GM23248 (cell line): ENCODE measurements at regions not wholly inside any gene's neighbourhood (a gene's known extent, or its start where the extent isn't known, plus 50 kb on each side); places are given as distances from the start of the nearest gene placed in this dataset.

Experiments
- EZH2 ChIP-seq: fragments of 200-600 bp; sonication (generic); IDR thresholded peaks from 2 replicates; pipeline ENCODE4 v1.6.1; 2018; ENCODE audit warnings: antibody characterized with exemption, mild to moderate bottlenecking; ENCODE audit not compliant: insufficient read depth, poor library complexity, severe bottlenecking
- EZH2phosphoT487 ChIP-seq: fragments of 200-600 bp; sonication (generic); IDR thresholded peaks from 2 replicates; pipeline ENCODE4 v1.6.1; 2018; ENCODE audit warnings: antibody characterized with exemption, moderate library complexity, mild to moderate bottlenecking, low read depth; ENCODE audit not compliant: insufficient read depth

DNA sequence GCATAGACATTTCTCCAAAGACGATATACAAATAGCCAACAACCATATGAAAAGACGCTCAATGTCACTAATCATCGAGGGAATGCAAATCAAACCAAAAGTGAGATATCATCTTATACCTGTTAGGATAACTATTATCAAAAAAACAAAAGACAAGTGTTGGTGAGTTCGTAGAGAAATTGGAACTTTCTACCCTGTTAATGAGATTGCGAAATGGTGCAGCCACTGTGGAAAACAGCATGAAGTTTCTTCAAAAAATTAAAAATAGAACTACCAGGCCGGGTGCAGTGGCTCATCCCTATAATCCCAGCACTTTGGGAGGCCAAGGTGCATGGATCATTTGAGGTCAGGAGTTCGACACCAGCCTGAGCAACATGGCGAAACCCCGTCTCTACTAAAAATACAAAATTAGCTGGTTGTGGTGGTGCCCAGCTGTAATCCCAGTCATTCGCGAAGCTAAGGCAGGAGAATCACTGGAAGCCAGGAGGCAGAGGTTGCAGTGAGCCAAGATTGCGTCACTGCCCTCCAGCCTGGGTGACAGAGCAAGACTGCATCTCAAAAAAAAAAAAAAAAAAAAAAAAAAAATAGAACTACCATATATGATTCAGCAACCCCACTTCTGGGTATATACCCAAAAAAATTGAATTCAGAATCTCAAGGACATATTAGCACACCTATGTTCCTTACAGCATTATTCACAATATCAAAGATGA, 170.0 kb upstream of the ZNF184 start:
- TF ChIP-seq EZH2phosphoT487: no peak
- no peak for TF ChIP-seq EZH2
